HG02840 (cell line): ENCODE measurements at regions not wholly inside any gene's neighbourhood (a gene's known extent, or its start where the extent isn't known, plus 50 kb on each side); places are given as distances from the start of the nearest gene placed in this dataset.
"Not testable (repeated sequence)": the region's sequence is repeated elsewhere in the genome, so short reads cannot be mapped to it uniquely, and the experiment has no call there.

Source experiments
- ATAC-seq: cut with Tn5 transposase; IDR thresholded peaks from one replicate; pipeline ENCODE4 v1.9.1; 2021; ENCODE audit warnings: mild to moderate bottlenecking, moderate library complexity, moderate number of reproducible peaks; ENCODE audit not compliant: unreplicated experiment, low FRiP score

DNA sequence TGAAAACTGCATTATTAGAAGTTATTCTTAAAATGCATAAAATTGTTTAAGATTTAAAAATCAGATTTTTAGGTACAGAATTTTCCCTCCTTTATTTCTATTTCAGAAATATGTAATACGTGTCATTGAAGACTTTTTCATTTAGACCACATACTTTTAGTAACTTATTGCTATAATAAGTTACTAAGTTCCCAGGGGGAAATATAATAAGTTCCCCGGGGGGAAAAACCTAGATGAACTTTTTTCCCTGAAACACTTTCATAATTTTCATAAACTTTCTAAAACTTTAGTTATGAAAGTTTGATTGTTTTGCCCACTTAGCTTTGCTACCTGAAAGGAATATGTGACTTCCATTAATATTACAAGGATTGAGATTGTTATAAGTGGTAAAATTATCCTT lies 1341.5 kb upstream of the IGFBP7 start:
- no peak for ATAC-seq

DNA sequence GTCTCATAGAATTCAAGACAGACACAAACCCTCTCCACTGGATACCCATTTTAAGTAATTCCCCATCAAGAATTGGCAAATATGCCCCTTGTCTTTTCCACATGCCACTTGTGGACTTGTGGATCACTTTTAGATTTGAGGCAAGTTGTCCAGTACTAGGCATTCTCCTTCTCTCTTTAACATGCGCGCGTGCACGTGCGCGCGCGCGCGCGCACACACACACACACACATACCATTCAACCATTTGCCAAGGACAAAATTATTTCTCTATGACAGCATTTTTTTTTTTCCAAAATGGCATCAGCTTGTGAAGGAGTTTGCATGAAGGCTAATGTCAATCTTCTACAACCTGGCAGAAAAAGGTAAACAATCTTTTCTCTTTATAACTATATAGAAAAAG lies 1325.7 kb upstream of the IGFBP7 start:
- no peak for ATAC-seq

- no peak for ATAC-seq
Observed at GRCh38 chr4:58413849-58414248, 1303.7 kb upstream of the IGFBP7 start.

DNA sequence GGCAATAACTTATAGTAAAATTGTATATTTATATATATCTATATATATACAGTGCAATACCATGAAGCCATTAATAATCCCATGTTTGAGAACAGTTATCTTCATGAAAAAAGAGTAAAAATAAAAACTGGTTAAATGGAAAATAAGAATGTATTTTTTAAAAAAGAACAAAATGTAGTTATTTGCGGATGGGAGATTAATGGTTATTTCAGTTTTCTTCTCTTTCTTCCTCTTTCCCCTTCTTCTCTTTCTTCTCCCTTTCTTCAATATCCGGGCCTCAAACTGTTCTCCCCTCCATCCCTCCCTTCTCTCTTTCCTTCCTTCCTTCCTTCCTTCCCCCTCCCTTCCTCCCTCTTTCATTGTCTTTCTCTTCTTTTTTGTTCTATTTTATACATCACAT lies 1301.7 kb upstream of the IGFBP7 start:
- ATAC-seq: no peak

GRCh38 chr4:58406762-58407161 lies 1296.6 kb upstream of the IGFBP7 start:
- ATAC-seq: no peak

- ATAC-seq: no peak
Observed at GRCh38 chr4:58368221-58368620, 1258.0 kb upstream of the IGFBP7 start.

GRCh38 chr4:58360354-58361133 lies 1250.4 kb upstream of the IGFBP7 start:
- no peak for ATAC-seq

- ATAC-seq: no peak
Observed at GRCh38 chr4:58359590-58359989, 1249.4 kb upstream of the IGFBP7 start.

DNA sequence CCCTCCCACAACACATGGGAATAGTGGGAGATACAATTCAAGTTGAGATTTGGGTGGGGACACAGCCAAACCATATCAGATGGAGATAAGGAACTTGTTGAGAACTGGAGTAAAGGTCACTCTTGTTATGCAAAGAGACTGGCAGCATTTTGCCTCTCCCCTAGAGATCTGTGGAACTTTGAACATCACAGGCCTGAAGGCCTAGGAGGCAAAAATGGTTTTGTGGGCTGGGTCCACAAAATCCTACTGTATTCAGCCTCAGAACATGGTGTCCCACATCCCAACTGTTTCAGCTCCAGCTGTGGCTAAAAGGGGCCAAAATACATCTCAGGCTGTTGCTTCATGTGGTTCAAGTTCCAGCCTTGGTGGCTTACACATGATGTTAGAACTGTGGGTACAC lies 1247.8 kb upstream of the IGFBP7 start:
- no peak for ATAC-seq

GRCh38 chr4:58325070-58325469 lies 1214.9 kb upstream of the IGFBP7 start:
- no peak for ATAC-seq

GRCh38 chr4:58313444-58313843 lies 1203.3 kb upstream of the IGFBP7 start:
- no peak for ATAC-seq

GRCh38 chr4:58303456-58303855 lies 1193.3 kb upstream of the IGFBP7 start:
- no peak for ATAC-seq

- no peak for ATAC-seq
Observed at GRCh38 chr4:58301376-58301999, 1191.3 kb upstream of the IGFBP7 start.

GRCh38 chr4:58286335-58286734 lies 1176.2 kb upstream of the IGFBP7 start:
- no peak for ATAC-seq

GRCh38 chr4:58280928-58281327 lies 1170.7 kb upstream of the IGFBP7 start:
- not testable (repeated sequence) for ATAC-seq

GRCh38 chr4:58275856-58276255 lies 1165.7 kb upstream of the IGFBP7 start:
- ATAC-seq: no peak

DNA sequence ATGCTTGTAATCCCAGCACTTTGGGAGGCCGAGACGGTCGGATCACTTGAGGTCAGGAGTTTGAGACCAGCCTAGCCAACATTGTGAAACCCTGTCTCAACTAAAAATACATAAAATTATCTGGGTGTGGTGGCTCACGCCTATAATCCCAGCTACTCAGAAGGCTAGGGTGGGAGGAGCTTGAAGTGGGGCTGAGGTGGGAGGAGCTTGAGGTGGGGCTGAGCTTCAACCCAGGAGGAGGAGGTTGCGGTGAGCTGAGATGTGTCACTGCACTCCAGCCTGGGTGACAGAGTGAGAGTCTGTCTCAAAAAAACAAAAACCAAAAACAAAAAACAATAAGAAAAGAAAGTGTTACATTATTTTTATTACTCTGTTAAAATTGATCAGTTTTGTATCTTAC lies 1164.4 kb upstream of the IGFBP7 start:
- no peak for ATAC-seq

GRCh38 chr4:58272311-58272710 lies 1162.1 kb upstream of the IGFBP7 start:
- no peak for ATAC-seq

- ATAC-seq: no peak
Observed at GRCh38 chr4:58265734-58266133, 1155.5 kb upstream of the IGFBP7 start.

GRCh38 chr4:58261526-58261925 lies 1151.3 kb upstream of the IGFBP7 start:
- ATAC-seq: no peak

GRCh38 chr4:58254291-58254690 lies 1144.1 kb upstream of the IGFBP7 start:
- no peak for ATAC-seq

DNA sequence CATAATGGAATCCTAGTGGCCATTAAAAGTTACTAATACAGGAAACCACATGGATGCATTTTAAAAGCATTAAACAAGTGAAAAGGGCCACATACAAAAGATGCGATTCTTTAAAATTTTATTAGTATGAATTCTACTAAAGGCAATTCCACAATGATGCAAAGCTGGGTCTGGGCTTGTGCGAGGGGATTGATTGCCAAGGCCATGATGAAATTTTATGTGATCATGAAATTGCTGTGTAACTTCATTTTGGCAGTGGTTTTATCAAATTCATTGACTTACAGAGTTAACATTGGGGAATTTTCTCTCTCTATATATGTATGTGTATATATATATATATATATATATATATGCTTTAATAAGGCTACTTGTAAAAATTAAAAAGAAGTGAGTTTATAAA lies 1142.5 kb upstream of the IGFBP7 start:
- ATAC-seq: no peak
